Peyer's patch (tissue), 4 donors: ENCODE measurements at regions not wholly inside any gene's neighbourhood (a gene's known extent, or its start where the extent isn't known, plus 50 kb on each side); places are given as distances from the start of the nearest gene placed in this dataset.

Experiments
- CTCF ChIP-seq, 6 experiments: fragments of 450-650 bp in 4 of 6; fragments of 200-600 bp in 2 of 6; sonication (generic) in 1 of 6; IDR thresholded peaks; one replicate each; pipeline ENCODE4 v1.5.1; 2017 to 2019; ENCODE audit warnings: antibody characterized with exemption in 6 of 6, mild to moderate bottlenecking in 3 of 6, moderate library complexity in 1 of 6
- POLR2A ChIP-seq, 2 donors: fragments of 450-650 bp; IDR thresholded peaks; one replicate each; pipeline ENCODE4 v1.5.1; 2017; ENCODE audit warnings: antibody characterized with exemption in 2 of 2, mild to moderate bottlenecking in 2 of 2, moderate library complexity in 2 of 2

DNA sequence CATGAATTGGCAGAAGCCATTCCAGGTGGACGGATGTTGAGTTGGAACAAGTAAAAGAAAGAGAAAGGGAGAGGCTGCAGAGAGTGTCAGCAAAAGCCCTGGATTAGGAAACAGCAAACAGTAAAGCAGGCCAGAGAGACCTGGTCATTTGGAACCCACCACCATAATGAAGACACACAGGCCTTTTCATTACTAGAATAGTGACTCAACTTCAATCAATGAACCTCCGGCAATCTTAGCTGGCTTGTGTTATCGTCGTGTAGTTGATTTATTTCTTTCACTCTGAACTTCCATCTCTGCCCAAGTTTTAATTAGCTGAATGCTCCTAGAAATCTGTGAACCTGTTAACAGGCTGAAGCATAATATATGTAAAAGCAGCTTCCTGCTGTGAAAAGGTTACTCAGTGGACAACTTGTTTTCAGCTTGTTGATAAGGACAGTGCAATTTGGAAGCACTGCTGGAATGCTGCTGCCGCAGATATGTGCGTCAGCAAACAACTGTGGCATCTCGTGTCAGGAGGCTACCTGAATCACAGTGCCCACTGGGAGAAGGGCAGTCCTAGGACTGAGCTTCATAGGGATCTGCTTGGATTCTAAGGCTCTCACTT, 68.8 kb downstream of the SPANXN4 start:
- TF ChIP-seq CTCF (IDR thresholded peaks at IDR 0.05) (no peak), POLR2A (IDR thresholded peaks at IDR 0.05) (no peak)
